ENCODE measurements at regions not wholly inside any gene's neighbourhood (a gene's known extent, or its start where the extent isn't known, plus 50 kb on each side); places are given as distances from the start of the nearest gene placed in this dataset.
"Not testable (repeated sequence)": the region's sequence is repeated elsewhere in the genome, so short reads cannot be mapped to it uniquely, and the experiment has no call there.

GRCh38 chr3:34079849-34080248, 281.4 kb downstream of the PDCD6IP start:
- not testable (repeated sequence) for TF ChIP-seq POLR2A (IDR thresholded peaks at IDR 0.05; ENCODE audit: low read depth, low read length); TAF1 (IDR thresholded peaks at IDR 0.05; ENCODE audit: borderline replicate concordance, low read depth, low read length)

Measured in GM12892 (cell line).